ENCODE measurements at regions not wholly inside any gene's neighbourhood (a gene's known extent, or its start where the extent isn't known, plus 50 kb on each side); places are given as distances from the start of the nearest gene placed in this dataset.

- no peak for DNase-seq
These were observed 50.1 kb upstream of the ADRA2C start for GRCh38 chr4:3715855-3716630.

GRCh38 chr4:3715061-3715854, 50.9 kb upstream of the ADRA2C start:
- DNase-seq, result no peak

- no peak for DNase-seq
These were observed 51.6 kb upstream of the ADRA2C start for GRCh38 chr4:3714642-3715001.

- DNase-seq, result no peak
These were observed 52.2 kb upstream of the ADRA2C start for GRCh38 chr4:3713817-3714641.

- no peak for DNase-seq
These were observed 52.8 kb upstream of the ADRA2C start for GRCh38 chr4:3713346-3713745.

- DNase-seq, result no peak
These were observed 53.2 kb upstream of the ADRA2C start for GRCh38 chr4:3712936-3713335.

- no peak for DNase-seq
These were observed 53.9 kb upstream of the ADRA2C start for GRCh38 chr4:3712112-3712805.

GRCh38 chr4:3711183-3712111, 54.7 kb upstream of the ADRA2C start:
- no peak for DNase-seq

- DNase-seq, result no peak
These were observed 55.6 kb upstream of the ADRA2C start for GRCh38 chr4:3710451-3711182.

- no peak for DNase-seq
These were observed 56.2 kb upstream of the ADRA2C start for GRCh38 chr4:3709846-3710441.

GRCh38 chr4:3709061-3709845, 56.9 kb upstream of the ADRA2C start:
- DNase-seq, result no peak

GRCh38 chr4:3708611-3709010, 57.6 kb upstream of the ADRA2C start:
- no peak for DNase-seq

GRCh38 chr4:3708103-3708510, 58.1 kb upstream of the ADRA2C start:
- no peak for DNase-seq

- no peak for DNase-seq
These were observed 58.6 kb upstream of the ADRA2C start for GRCh38 chr4:3707423-3708102.

- DNase-seq, result no peak
These were observed 59.4 kb upstream of the ADRA2C start for GRCh38 chr4:3706565-3707422.

- DNase-seq, result no peak
These were observed 60.1 kb upstream of the ADRA2C start for GRCh38 chr4:3706111-3706511.

GRCh38 chr4:3705236-3705987, 60.8 kb upstream of the ADRA2C start:
- no peak for DNase-seq

Data from NCI-H524 (cell line).